Chondrocyte (in vitro differentiated cells): ENCODE measurements at regions not wholly inside any gene's neighbourhood (a gene's known extent, or its start where the extent isn't known, plus 50 kb on each side); places are given as distances from the start of the nearest gene placed in this dataset.

Experiments
- DNase-seq: peaks from one replicate; pipeline ENCODE4 v3.0.0; 2021; ENCODE audit warnings: mixed read lengths, low spot score
- H3K27ac Mint-ChIP-seq: one replicate; pipeline ENCODE4 v1.8.0; 2021; ENCODE audit warnings: mild to moderate bottlenecking, moderate library complexity, mixed read lengths; ENCODE audit not compliant: unreplicated experiment
- H3K27me3 Mint-ChIP-seq: 2 replicates; pipeline ENCODE4 v1.8.0; 2021; ENCODE audit warnings: low read depth, mixed read lengths
- H3K36me3 Mint-ChIP-seq: 2 replicates; pipeline ENCODE4 v1.8.0; 2021; ENCODE audit warnings: low read depth, mixed read lengths
- H3K4me1 Mint-ChIP-seq: 2 replicates; pipeline ENCODE4 v1.8.0; 2021; ENCODE audit warnings: low read depth, mild to moderate bottlenecking, mixed read lengths
- H3K4me3 Mint-ChIP-seq: one replicate; pipeline ENCODE4 v1.8.0; 2021; ENCODE audit warnings: mild to moderate bottlenecking, moderate library complexity, mixed read lengths; ENCODE audit not compliant: unreplicated experiment
- H3K9me3 Mint-ChIP-seq: 2 replicates; pipeline ENCODE4 v1.8.0; 2021; ENCODE audit warnings: low read depth, mixed read lengths
- TF ChIP-seq, protein P1 (sequence below): fragments of 200-600 bp; sonication (generic); IDR thresholded peaks from 2 replicates; pipeline ENCODE4 v1.5.0; 2021; ENCODE audit warnings: antibody characterized with exemption, mild to moderate bottlenecking, moderate library complexity

DNA sequence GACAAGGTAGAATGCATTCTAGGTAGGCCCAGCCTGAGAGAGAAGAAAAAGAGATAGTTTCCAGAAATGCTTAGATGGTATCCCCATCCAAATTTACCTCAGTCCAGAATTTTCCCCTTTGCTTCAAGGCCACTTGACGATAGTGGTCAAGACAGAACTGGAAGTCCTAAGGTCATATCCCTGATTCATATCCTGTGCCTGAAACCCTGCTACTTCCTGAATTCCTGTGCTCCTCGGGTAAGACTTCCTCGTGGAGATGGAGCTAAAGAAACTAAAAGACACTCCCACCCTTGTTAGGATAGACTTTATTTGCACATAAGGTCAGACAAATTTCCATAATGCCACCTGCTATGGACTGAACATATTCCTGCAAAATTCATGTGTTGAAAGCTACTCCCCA lies 175.9 kb downstream of the EVX1 start:
- no peaks in the 10 kb centered on the region for H3K36me3 Mint-ChIP-seq
- no peak for DNase-seq
- no peaks in the 10 kb centered on the region for H3K27me3 Mint-ChIP-seq
- TF ChIP-seq, protein P1, sequence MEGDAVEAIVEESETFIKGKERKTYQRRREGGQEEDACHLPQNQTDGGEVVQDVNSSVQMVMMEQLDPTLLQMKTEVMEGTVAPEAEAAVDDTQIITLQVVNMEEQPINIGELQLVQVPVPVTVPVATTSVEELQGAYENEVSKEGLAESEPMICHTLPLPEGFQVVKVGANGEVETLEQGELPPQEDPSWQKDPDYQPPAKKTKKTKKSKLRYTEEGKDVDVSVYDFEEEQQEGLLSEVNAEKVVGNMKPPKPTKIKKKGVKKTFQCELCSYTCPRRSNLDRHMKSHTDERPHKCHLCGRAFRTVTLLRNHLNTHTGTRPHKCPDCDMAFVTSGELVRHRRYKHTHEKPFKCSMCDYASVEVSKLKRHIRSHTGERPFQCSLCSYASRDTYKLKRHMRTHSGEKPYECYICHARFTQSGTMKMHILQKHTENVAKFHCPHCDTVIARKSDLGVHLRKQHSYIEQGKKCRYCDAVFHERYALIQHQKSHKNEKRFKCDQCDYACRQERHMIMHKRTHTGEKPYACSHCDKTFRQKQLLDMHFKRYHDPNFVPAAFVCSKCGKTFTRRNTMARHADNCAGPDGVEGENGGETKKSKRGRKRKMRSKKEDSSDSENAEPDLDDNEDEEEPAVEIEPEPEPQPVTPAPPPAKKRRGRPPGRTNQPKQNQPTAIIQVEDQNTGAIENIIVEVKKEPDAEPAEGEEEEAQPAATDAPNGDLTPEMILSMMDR: no peak
- no peak overlapping the region for H3K27ac Mint-ChIP-seq
- H3K4me3 Mint-ChIP-seq: no peak overlapping the region
- no peaks in the 10 kb centered on the region for H3K4me1 Mint-ChIP-seq
- H3K9me3 Mint-ChIP-seq: no peaks in the 10 kb centered on the region

DNA sequence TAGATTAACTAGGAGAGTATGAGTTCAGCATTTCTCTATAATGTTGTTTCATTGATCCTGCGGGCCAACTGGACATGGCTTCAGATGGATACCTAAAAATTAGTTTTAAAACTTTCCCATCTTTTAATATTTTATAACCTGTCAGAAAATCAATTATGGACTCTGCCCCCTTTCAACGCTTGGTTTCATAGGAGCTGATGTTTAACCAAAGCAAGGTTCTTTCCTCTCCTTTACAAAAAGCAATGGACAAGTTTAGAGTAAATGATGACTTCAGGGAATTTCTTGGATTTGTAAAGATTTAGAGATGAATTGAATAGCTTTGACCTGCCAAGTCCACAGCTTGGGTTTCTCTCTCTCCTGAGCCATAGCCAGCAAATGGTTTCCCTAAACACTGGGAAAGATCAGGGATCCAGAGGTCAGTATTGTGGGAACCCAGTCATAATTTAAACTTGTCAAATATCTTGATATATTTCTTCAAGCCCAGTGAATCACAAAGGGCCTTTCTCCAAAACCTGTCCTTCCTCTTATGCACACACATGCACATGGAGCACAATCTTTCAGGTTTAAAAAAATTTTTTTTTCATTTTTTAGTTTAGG lies 177.1 kb downstream of the EVX1 start:
- peaks cover 4% of the 10 kb centered on the region for H3K27me3 Mint-ChIP-seq
- TF ChIP-seq, protein P1: no peak
- H3K9me3 Mint-ChIP-seq: no peaks in the 10 kb centered on the region
- H3K36me3 Mint-ChIP-seq: no peaks in the 10 kb centered on the region
- no peak overlapping the region for H3K4me3 Mint-ChIP-seq
- no peak overlapping the region for H3K27ac Mint-ChIP-seq
- H3K4me1 Mint-ChIP-seq: no peaks in the 10 kb centered on the region
- DNase-seq: no peak

DNA sequence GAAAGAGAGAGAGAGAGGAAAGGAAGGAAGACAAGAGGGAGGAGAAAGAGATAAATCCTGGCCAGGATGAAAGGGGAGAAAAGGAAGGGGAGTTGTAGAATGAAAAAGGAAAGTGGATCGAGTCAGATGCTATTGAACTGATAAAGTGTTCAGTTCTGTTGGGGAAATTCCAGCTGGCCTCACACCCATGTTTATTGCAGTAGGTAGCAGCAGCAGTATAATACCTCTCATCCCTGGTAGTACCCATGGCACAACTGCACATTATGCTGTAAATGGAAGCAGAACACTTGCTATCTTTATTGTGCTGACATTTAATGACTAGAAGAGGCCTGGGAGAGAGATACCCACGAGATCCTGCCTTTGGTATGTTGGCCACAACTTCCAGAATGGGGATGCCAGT lies 178.1 kb downstream of the EVX1 start:
- Mint-ChIP-seq H3K36me3 (no peaks in the 10 kb centered on the region), H3K4me1 (no peaks in the 10 kb centered on the region), H3K4me3 (no peak overlapping the region), H3K27ac (no peak overlapping the region), H3K27me3 (peaks cover 12% of the 10 kb centered on the region), H3K9me3 (no peaks in the 10 kb centered on the region)
- no peak for DNase-seq
- TF ChIP-seq, protein P1: no peak

DNA sequence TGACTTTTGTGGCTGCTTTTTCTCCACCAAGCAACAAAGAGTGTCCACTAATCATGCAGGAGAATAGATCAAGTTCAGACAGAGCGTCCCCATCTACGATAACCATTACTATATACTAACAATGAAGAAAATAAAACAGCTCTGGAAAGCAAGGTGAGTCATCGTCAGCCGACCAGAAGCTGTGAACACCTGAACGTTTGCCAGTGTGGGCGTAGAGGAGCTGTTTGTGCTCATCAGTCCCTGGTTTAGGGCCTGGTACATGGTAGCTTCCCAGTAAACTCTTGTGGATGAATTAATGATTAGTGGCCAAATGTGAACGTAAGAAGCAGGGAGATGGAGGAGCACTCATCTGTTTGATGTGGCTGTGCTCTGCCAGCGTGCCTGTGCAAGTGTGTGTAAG lies 180.7 kb downstream of the EVX1 start:
- H3K9me3 Mint-ChIP-seq: no peaks in the 10 kb centered on the region
- TF ChIP-seq, protein P1: no peak
- no peaks in the 10 kb centered on the region for H3K4me1 Mint-ChIP-seq
- no peaks in the 10 kb centered on the region for H3K36me3 Mint-ChIP-seq
- DNase-seq: no peak
- peaks cover 23% of the 10 kb centered on the region for H3K27me3 Mint-ChIP-seq
- H3K4me3 Mint-ChIP-seq: no peak overlapping the region
- no peak overlapping the region for H3K27ac Mint-ChIP-seq

DNA sequence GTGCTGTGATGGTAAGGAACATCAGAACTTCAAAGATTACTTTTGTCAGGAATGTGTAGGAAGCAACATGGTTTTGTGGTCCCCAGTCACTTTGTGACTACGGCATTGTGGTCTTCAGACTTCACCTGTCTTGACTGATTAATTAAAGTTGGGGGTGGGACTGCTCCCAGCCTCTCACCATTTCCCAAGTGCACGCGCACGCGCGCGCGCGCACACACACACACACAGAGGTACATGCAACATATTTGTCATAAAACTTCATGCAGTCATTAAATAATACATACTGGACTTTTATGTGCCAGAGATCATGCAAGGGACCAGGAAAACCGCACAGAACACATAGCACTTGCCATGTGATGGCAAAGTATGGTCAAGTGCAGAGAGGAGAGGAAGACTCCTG lies 181.2 kb downstream of the EVX1 start:
- Mint-ChIP-seq H3K9me3 (no peaks in the 10 kb centered on the region), H3K4me3 (no peak overlapping the region), H3K27me3 (peaks cover 25% of the 10 kb centered on the region), H3K27ac (no peak overlapping the region), H3K4me1 (no peaks in the 10 kb centered on the region), H3K36me3 (no peaks in the 10 kb centered on the region)
- no peak for DNase-seq
- TF ChIP-seq, protein P1: no peak
